ENCODE measurements at regions not wholly inside any gene's neighbourhood (a gene's known extent, or its start where the extent isn't known, plus 50 kb on each side); places are given as distances from the start of the nearest gene placed in this dataset.

DNA sequence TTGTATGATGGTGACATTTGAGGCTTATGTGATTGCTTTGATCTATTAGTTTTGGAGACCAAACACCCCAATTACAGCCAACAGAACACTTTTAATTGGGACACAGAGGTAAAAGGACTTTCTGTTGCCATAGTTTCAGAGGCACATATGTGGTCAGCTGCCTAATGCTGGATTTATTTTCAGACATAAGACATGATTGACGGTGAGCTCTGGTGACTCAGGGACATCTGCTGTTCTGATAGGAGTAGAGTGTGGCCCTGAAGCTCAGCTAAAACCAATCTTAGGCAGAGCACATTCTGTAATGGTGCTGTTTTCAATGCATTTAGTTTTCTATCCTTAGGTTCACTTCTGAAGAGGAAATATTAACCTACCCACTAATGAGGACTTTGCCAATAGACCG, 247.1 kb downstream of the UTP18 start:
- TF ChIP-seq FOXP2 (optimal IDR thresholded peaks at IDR 0.05; ENCODE audit: borderline replicate concordance, extremely low read depth, extremely low read length, insufficient read depth), result no peak
- no peak for TF ChIP-seq REST (IDR thresholded peaks at IDR 0.05; ENCODE audit: insufficient read depth in 1 of 2, low read depth in 2 of 2, low read length in 2 of 2)
- TF ChIP-seq TAF1 (IDR thresholded peaks at IDR 0.05; ENCODE audit: borderline replicate concordance, insufficient read depth, low read length), result no peak
- no peak for TF ChIP-seq POLR2AphosphoS5 (IDR thresholded peaks at IDR 0.05; ENCODE audit: low read depth, low read length)
- TF ChIP-seq SIN3A (IDR thresholded peaks at IDR 0.05; ENCODE audit: borderline replicate concordance, insufficient read depth, low read length), result no peak

- TF ChIP-seq POLR2AphosphoS5 (IDR thresholded peaks at IDR 0.05; ENCODE audit: low read depth, low read length) (no peak), FOXP2 (optimal IDR thresholded peaks at IDR 0.05; ENCODE audit: borderline replicate concordance, extremely low read depth, extremely low read length, insufficient read depth) (no peak), SIN3A (IDR thresholded peaks at IDR 0.05; ENCODE audit: borderline replicate concordance, insufficient read depth, low read length) (no peak), TAF1 (IDR thresholded peaks at IDR 0.05; ENCODE audit: borderline replicate concordance, insufficient read depth, low read length) (no peak), REST (IDR thresholded peaks at IDR 0.05; ENCODE audit: insufficient read depth in 1 of 2, low read depth in 2 of 2, low read length in 2 of 2) (no peak)
These were observed 247.7 kb downstream of the UTP18 start for GRCh38 chr17:51508048-51508447.

GRCh38 chr17:51510940-51511339, 250.6 kb downstream of the UTP18 start:
- TF ChIP-seq POLR2AphosphoS5 (IDR thresholded peaks at IDR 0.05; ENCODE audit: low read depth, low read length) (no peak), TAF1 (IDR thresholded peaks at IDR 0.05; ENCODE audit: borderline replicate concordance, insufficient read depth, low read length) (no peak)

- TF ChIP-seq TAF1 (IDR thresholded peaks at IDR 0.05; ENCODE audit: borderline replicate concordance, insufficient read depth, low read length), result no peak
- no peak for TF ChIP-seq FOXP2 (optimal IDR thresholded peaks at IDR 0.05; ENCODE audit: borderline replicate concordance, extremely low read depth, extremely low read length, insufficient read depth)
- TF ChIP-seq REST (IDR thresholded peaks at IDR 0.05; ENCODE audit: insufficient read depth in 1 of 2, low read depth in 2 of 2, low read length in 2 of 2), result no peak
- no peak for TF ChIP-seq SIN3A (IDR thresholded peaks at IDR 0.05; ENCODE audit: borderline replicate concordance, insufficient read depth, low read length)
- no peak for TF ChIP-seq POLR2AphosphoS5 (IDR thresholded peaks at IDR 0.05; ENCODE audit: low read depth, low read length)
These were observed 252.0 kb downstream of the UTP18 start for GRCh38 chr17:51512220-51512907.

- TF ChIP-seq FOXP2 (optimal IDR thresholded peaks at IDR 0.05; ENCODE audit: borderline replicate concordance, extremely low read depth, extremely low read length, insufficient read depth) (no peak), TAF1 (IDR thresholded peaks at IDR 0.05; ENCODE audit: borderline replicate concordance, insufficient read depth, low read length) (no peak), SIN3A (IDR thresholded peaks at IDR 0.05; ENCODE audit: borderline replicate concordance, insufficient read depth, low read length) (no peak), REST (IDR thresholded peaks at IDR 0.05; ENCODE audit: insufficient read depth in 1 of 2, low read depth in 2 of 2, low read length in 2 of 2) (no peak), POLR2AphosphoS5 (IDR thresholded peaks at IDR 0.05; ENCODE audit: low read depth, low read length) (no peak)
These were observed 256.6 kb downstream of the UTP18 start for GRCh38 chr17:51516924-51517323.
